ENCODE measurements at regions not wholly inside any gene's neighbourhood (a gene's known extent, or its start where the extent isn't known, plus 50 kb on each side); places are given as distances from the start of the nearest gene placed in this dataset.

GRCh38 chr14:95608637-95609235, 73.9 kb downstream of the GLRX5 start:
- POLR2A ChIA-PET, result no interaction called here

GRCh38 chr14:95609398-95609990, 74.6 kb downstream of the GLRX5 start:
- intact Hi-C loops (cut with micrococcal nuclease; ENCODE audit: unreplicated experiment), result loop anchor here (1.0 kb wide), 2 partner anchors 48 to 75 kb away; no protein-coding TSS in a partner anchor
- peak; percentile 83 for ATAC-seq
- ChIA-PET POLR2A (no interaction called here), RAD21 (ENCODE audit: unreplicated experiment) (interaction anchor here (1.0 kb wide), 1 partner anchor 75 kb away, joined by 3 read pairs; no protein-coding TSS in a partner anchor), CTCF (interaction anchor here (0.8 to 5.9 kb wide), 10 partner anchors 10 to 385 kb away, joined by 3 to 46 read pairs (median 8); no protein-coding TSS in a partner anchor), SMC1A (ENCODE audit: uncharacterized antibody, unreplicated experiment) (interaction anchor here (0.6 to 4.5 kb wide), 8 partner anchors 13 to 372 kb away, joined by 3 to 22 read pairs (median 5); no protein-coding TSS in a partner anchor)
- BruUV-seq (replicated peaks), result no TSS peak
- no peak for DNase-seq (ENCODE audit: low read depth, low spot score)
- Histone ChIP-seq H4K20me1 (ENCODE audit: control insufficient read depth, insufficient read depth) (no peaks in the 10 kb centered on the region), H3K79me2 (ENCODE audit: control insufficient read depth, insufficient read depth, low read length) (no peaks in the 10 kb centered on the region), H3K4me1 (ENCODE audit: control insufficient read depth, insufficient read depth, low read length) (no peaks in the 10 kb centered on the region), H3K4me3 (no peak overlapping the region), H3K4me2 (ENCODE audit: control insufficient read depth, insufficient read depth) (no peak overlapping the region), H2AFZ (ENCODE audit: control insufficient read depth, low read depth, low read length) (no peak overlapping the region), H3K9ac (ENCODE audit: control insufficient read depth, insufficient read depth, low read length) (no peak overlapping the region), H3K9me3 (replicated peaks; ENCODE audit: control insufficient read depth, insufficient read depth, low read length) (no peaks in the 10 kb centered on the region; the same call in 2 of the 3 replicates), H3K27me3 (replicated peaks in 1 of 2; ENCODE audit: control insufficient read depth in 2 of 2, insufficient read depth in 2 of 2, low read length in 1 of 2) (no peaks in the 10 kb centered on the region; a peak in 1 of 4 replicates), H3K27ac (ENCODE audit: control insufficient read depth, insufficient read depth) (no peak overlapping the region), H3K36me3 (ENCODE audit: control insufficient read depth in 2 of 2, insufficient read depth in 2 of 2, low read length in 1 of 2) (no peaks in the 10 kb centered on the region)
- peak; percentile 84 for FAIRE-seq
- 30% methylated on average over 7 of the region's 7 CpGs for WGBS (ENCODE audit: insufficient coverage, insufficient replicate concordance, low lambda C conversion rate, missing lambda C conversion rate)
- TF ChIP-seq SMC3 (IDR thresholded peaks at IDR 0.05; ENCODE audit: borderline replicate concordance, low read length) (peak; percentile 83), MTA3 (IDR thresholded peaks at IDR 0.05; ENCODE audit: borderline replicate concordance, low read length) (no peak), RAD21 (IDR thresholded peaks at IDR 0.05; ENCODE audit: insufficient read depth, low read depth, low read length) (peak; percentile 84), NFIC (IDR thresholded peaks at IDR 0.05; ENCODE audit: low read depth, low read length) (no peak), TCF12 (IDR thresholded peaks at IDR 0.05; ENCODE audit: low read depth, low read length) (no peak)
- TF ChIP-seq, protein P1, sequence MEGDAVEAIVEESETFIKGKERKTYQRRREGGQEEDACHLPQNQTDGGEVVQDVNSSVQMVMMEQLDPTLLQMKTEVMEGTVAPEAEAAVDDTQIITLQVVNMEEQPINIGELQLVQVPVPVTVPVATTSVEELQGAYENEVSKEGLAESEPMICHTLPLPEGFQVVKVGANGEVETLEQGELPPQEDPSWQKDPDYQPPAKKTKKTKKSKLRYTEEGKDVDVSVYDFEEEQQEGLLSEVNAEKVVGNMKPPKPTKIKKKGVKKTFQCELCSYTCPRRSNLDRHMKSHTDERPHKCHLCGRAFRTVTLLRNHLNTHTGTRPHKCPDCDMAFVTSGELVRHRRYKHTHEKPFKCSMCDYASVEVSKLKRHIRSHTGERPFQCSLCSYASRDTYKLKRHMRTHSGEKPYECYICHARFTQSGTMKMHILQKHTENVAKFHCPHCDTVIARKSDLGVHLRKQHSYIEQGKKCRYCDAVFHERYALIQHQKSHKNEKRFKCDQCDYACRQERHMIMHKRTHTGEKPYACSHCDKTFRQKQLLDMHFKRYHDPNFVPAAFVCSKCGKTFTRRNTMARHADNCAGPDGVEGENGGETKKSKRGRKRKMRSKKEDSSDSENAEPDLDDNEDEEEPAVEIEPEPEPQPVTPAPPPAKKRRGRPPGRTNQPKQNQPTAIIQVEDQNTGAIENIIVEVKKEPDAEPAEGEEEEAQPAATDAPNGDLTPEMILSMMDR (IDR thresholded peaks at IDR 0.05 in 2 of 3, conservative IDR thresholded peaks at IDR 0.05 in 1 of 3; ENCODE audit: control insufficient read depth in 2 of 3, extremely low read depth in 1 of 3, insufficient read depth in 1 of 3, low read depth in 3 of 3, low read length in 3 of 3), result peak; percentile 67 to 71 (median 68)
- in situ Hi-C loops (cut with MboI), result loop anchor here (5.0 kb wide), 1 partner anchor 73 kb away; no protein-coding TSS in a partner anchor

More at GRCh38 chr14:95608637-95609235, 73.9 kb downstream of the GLRX5 start:
- no peak for DNase-seq (ENCODE audit: low read depth, low spot score)
- Histone ChIP-seq H3K36me3 (ENCODE audit: control insufficient read depth in 2 of 2, insufficient read depth in 2 of 2, low read length in 1 of 2) (no peaks in the 10 kb centered on the region), H3K4me2 (ENCODE audit: control insufficient read depth, insufficient read depth) (no peak overlapping the region), H3K79me2 (ENCODE audit: control insufficient read depth, insufficient read depth, low read length) (no peaks in the 10 kb centered on the region), H4K20me1 (ENCODE audit: control insufficient read depth, insufficient read depth) (no peaks in the 10 kb centered on the region), H3K9me3 (replicated peaks; ENCODE audit: control insufficient read depth, insufficient read depth, low read length) (peaks cover 3% of the 10 kb centered on the region; the same call in 1 of the 3 replicates), H2AFZ (ENCODE audit: control insufficient read depth, low read depth, low read length) (no peak overlapping the region), H3K4me3 (no peak overlapping the region), H3K4me1 (ENCODE audit: control insufficient read depth, insufficient read depth, low read length) (no peaks in the 10 kb centered on the region), H3K9ac (ENCODE audit: control insufficient read depth, insufficient read depth, low read length) (no peak overlapping the region), H3K27me3 (replicated peaks in 1 of 2; ENCODE audit: control insufficient read depth in 2 of 2, insufficient read depth in 2 of 2, low read length in 1 of 2) (no peaks in the 10 kb centered on the region; a peak in 1 of 4 replicates), H3K27ac (ENCODE audit: control insufficient read depth, insufficient read depth) (no peak overlapping the region)
- ChIA-PET RAD21 (ENCODE audit: unreplicated experiment) (interaction anchor here (0.6 to 1.0 kb wide), 2 partner anchors 75 kb away, joined by 3 read pairs; no protein-coding TSS in a partner anchor), SMC1A (ENCODE audit: uncharacterized antibody, unreplicated experiment) (interaction anchor here (0.6 to 3.7 kb wide), 6 partner anchors 11 to 94 kb away, joined by 3 to 17 read pairs (median 3); no protein-coding TSS in a partner anchor), CTCF (interaction anchor here (1.1 to 5.9 kb wide), 7 partner anchors 11 to 166 kb away, joined by 6 to 46 read pairs (median 9); no protein-coding TSS in a partner anchor)
- WGBS (ENCODE audit: insufficient coverage, insufficient replicate concordance, low lambda C conversion rate, missing lambda C conversion rate), result 61% methylated on average over 6 of the region's 6 CpGs
- intact Hi-C loops (cut with micrococcal nuclease; ENCODE audit: unreplicated experiment) (loop anchor here (1.0 kb wide), 2 partner anchors 47 to 76 kb away; no protein-coding TSS in a partner anchor), in situ Hi-C loops (cut with MboI) (loop anchor here (5.0 kb wide), 1 partner anchor 74 kb away; no protein-coding TSS in a partner anchor)
- BruUV-seq (replicated peaks), result no TSS peak
- no peak for FAIRE-seq
- no peak for ATAC-seq
- no peak for TF ChIP-seq ZNF24 (IDR thresholded peaks at IDR 0.05)
- TF ChIP-seq IKZF2 (IDR thresholded peaks at IDR 0.05), result no peak
- no peak for TF ChIP-seq SUPT20H (IDR thresholded peaks at IDR 0.05; ENCODE audit: borderline replicate concordance, control insufficient read depth, low read depth, low read length)
- no peak for TF ChIP-seq WRNIP1 (IDR thresholded peaks at IDR 0.05; ENCODE audit: borderline replicate concordance, low read depth, low read length)
- TF ChIP-seq ZSCAN29 (IDR thresholded peaks at IDR 0.05), result no peak

All from GM12878 (cell line).